IMR-90 (cell line): ENCODE measurements at regions not wholly inside any gene's neighbourhood (a gene's known extent, or its start where the extent isn't known, plus 50 kb on each side); places are given as distances from the start of the nearest gene placed in this dataset.

Experiments used
- ATAC-seq: fragments of 200-7000 bp; cut with Tn5 transposase; 2 replicates; pipeline ENCODE4 v1.9.1; 2020; ENCODE audit warnings: low read depth, mild to moderate bottlenecking, moderate library complexity
- BruUV-seq: library from RNA; stranded (reverse); fragments of 400-500 nt; replicated peaks from 2 replicates; lab custom pipeline; 2021; lab: Mats Ljungman, UMichigan
- CTCF ChIA-PET: fragments of 300-600 bp; formaldehyde crosslinking; extraction: SDS; loops from one replicate; lab custom pipeline; 2021; ENCODE audit warnings: antibody characterized with exemption; lab: Yijun Ruan, JAX
- POLR2A ChIA-PET: fragments of 300-600 bp; sonication (Branson Sonifier 250); formaldehyde crosslinking; loops from one replicate; lab custom pipeline; 2022; ENCODE audit warnings: antibody characterized with exemption; ENCODE audit not compliant: unreplicated experiment; lab: Charles Lee
- DNase-seq: peaks from one replicate; pipeline ENCODE4 v3.0.0; 2013
- H2AFZ ChIP-seq: replicated peaks from 2 replicates; pipeline ENCODE3; 2013; ENCODE audit warnings: low read length, mild to moderate bottlenecking; ENCODE audit not compliant: poor library complexity
- H2AK5ac ChIP-seq: 2 replicates; pipeline ENCODE4 v1.6.1; 2013; ENCODE audit warnings: low read depth, low read length, inconsistent platforms
- H2AK9ac ChIP-seq: replicated peaks from 2 replicates; pipeline ENCODE3; 2013; ENCODE audit warnings: mild to moderate bottlenecking, low read depth, low read length, moderate library complexity; ENCODE audit not compliant: poor library complexity
- H2BK120ac ChIP-seq: 2 replicates; pipeline ENCODE4 v1.6.1; 2013; ENCODE audit warnings: low read depth, low read length, inconsistent platforms
- H2BK15ac ChIP-seq: 3 replicates; pipeline ENCODE4 v1.6.1; 2013; ENCODE audit warnings: low read depth, low read length, inconsistent platforms
- H2BK20ac ChIP-seq: 2 replicates; pipeline ENCODE4 v1.6.1; 2013; ENCODE audit warnings: low read depth, mild to moderate bottlenecking, inconsistent platforms, low read length, moderate library complexity
- H2BK5ac ChIP-seq: 2 replicates; pipeline ENCODE4 v1.6.1; 2013; ENCODE audit warnings: mild to moderate bottlenecking, low read depth, low read length, inconsistent platforms; ENCODE audit not compliant: poor library complexity, severe bottlenecking
- H3K14ac ChIP-seq: replicated peaks from 2 replicates; pipeline ENCODE4 v1.6.1; 2013; ENCODE audit warnings: low read depth, low read length, inconsistent platforms
- H3K18ac ChIP-seq: 2 replicates; pipeline ENCODE4 v1.6.1; 2013; ENCODE audit warnings: low read depth, low read length, control low read depth
- H3K23ac ChIP-seq: 2 replicates; pipeline ENCODE4 v1.6.1; 2013; ENCODE audit warnings: low read depth, low read length, inconsistent platforms
- H3K27ac ChIP-seq: 2 replicates; pipeline ENCODE4 v1.5.1; 2013; ENCODE audit warnings: mild to moderate bottlenecking, control low read depth, low read length; ENCODE audit not compliant: insufficient read depth
- H3K27me3 ChIP-seq: 2 replicates; pipeline ENCODE4 v1.6.1; 2013; ENCODE audit warnings: low read length; ENCODE audit not compliant: control insufficient read depth, insufficient read depth
- H3K36me3 ChIP-seq: 2 replicates; pipeline ENCODE4 v1.6.1; 2013; ENCODE audit warnings: low read length, mixed read lengths; ENCODE audit not compliant: control insufficient read depth, insufficient read depth
- H3K4ac ChIP-seq: 2 replicates; pipeline ENCODE4 v1.6.1; 2013; ENCODE audit warnings: low read depth, low read length, inconsistent platforms
- H3K4me1 ChIP-seq: 2 replicates; pipeline ENCODE4 v1.6.1; 2013; ENCODE audit warnings: low read length, mixed read lengths; ENCODE audit not compliant: control insufficient read depth, insufficient read depth
- H3K4me2 ChIP-seq: 2 replicates; pipeline ENCODE4 v1.6.1; 2013; ENCODE audit warnings: low read depth, mild to moderate bottlenecking, control low read depth, low read length, moderate library complexity
- H3K4me3 ChIP-seq: 2 replicates; pipeline ENCODE4 v1.5.1; 2013; ENCODE audit warnings: low read depth, mild to moderate bottlenecking, control low read depth, low read length, moderate library complexity; ENCODE audit not compliant: insufficient read depth
- H3K56ac ChIP-seq: 2 replicates; pipeline ENCODE4 v1.6.1; 2013; ENCODE audit warnings: low read length, inconsistent platforms; ENCODE audit not compliant: insufficient read depth; ENCODE audit errors: extremely low read depth
- H3K79me1 ChIP-seq, 2 experiments: 2 replicates each; pipeline ENCODE4 v1.6.1; 2013; ENCODE audit warnings: low read length in 2 of 2, inconsistent platforms in 1 of 2, low read depth in 1 of 2
- H3K9ac ChIP-seq: 2 replicates; pipeline ENCODE4 v1.6.1; 2013; ENCODE audit warnings: low read depth, low read length, control low read depth
- H3K9me1 ChIP-seq: 2 replicates; pipeline ENCODE4 v1.6.1; 2013; ENCODE audit warnings: low read length, inconsistent platforms; ENCODE audit not compliant: insufficient read depth
- H3K9me3 ChIP-seq: 2 replicates; pipeline ENCODE4 v1.6.1; 2013; ENCODE audit warnings: low read length; ENCODE audit not compliant: control insufficient read depth, insufficient read depth
- H4K20me1 ChIP-seq: 2 replicates; pipeline ENCODE4 v1.6.1; 2013; ENCODE audit warnings: low read length, inconsistent platforms; ENCODE audit not compliant: insufficient read depth
- H4K5ac ChIP-seq: 2 replicates; pipeline ENCODE4 v1.6.1; 2013; ENCODE audit warnings: mild to moderate bottlenecking, low read depth, low read length, control low read depth
- H4K8ac ChIP-seq, 2 experiments: 2 replicates each; pipeline ENCODE4 v1.6.1; 2013; ENCODE audit warnings: low read depth in 2 of 2, low read length in 2 of 2, control low read depth in 1 of 2, inconsistent platforms in 1 of 2
- H4K91ac ChIP-seq: 2 replicates; pipeline ENCODE4 v1.6.1; 2013; ENCODE audit warnings: low read depth, low read length, inconsistent platforms; ENCODE audit not compliant: insufficient read depth
- BHLHE40 ChIP-seq: fragments of 150-350 bp; IDR thresholded peaks from 2 replicates; pipeline ENCODE4 v1.6.1; 2016; ENCODE audit warnings: mild to moderate bottlenecking, low read depth, low read length
- CHD1 ChIP-seq: IDR thresholded peaks from 2 replicates; pipeline ENCODE4 v1.6.1; 2012; ENCODE audit warnings: low read depth, low read length, improper control_type of control experiment
- MAFK ChIP-seq: IDR thresholded peaks from 2 replicates; pipeline ENCODE4 v1.6.1; 2012; ENCODE audit warnings: low read depth, low read length, improper control_type of control experiment
- MAZ ChIP-seq: IDR thresholded peaks from 2 replicates; pipeline ENCODE4 v1.6.1; 2012; ENCODE audit warnings: low read depth, mild to moderate bottlenecking, low read length, improper control_type of control experiment, moderate library complexity, borderline replicate concordance
- MXI1 ChIP-seq: IDR thresholded peaks from 2 replicates; pipeline ENCODE4 v1.6.1; 2012; ENCODE audit warnings: low read depth, mild to moderate bottlenecking, low read length, moderate library complexity, borderline replicate concordance
- NFE2L2 ChIP-seq: fragments of 150-350 bp; IDR thresholded peaks from 2 replicates; pipeline ENCODE4 v1.6.1; 2016; ENCODE audit warnings: low read depth, mild to moderate bottlenecking, low read length
- POLR2A ChIP-seq: IDR thresholded peaks from 2 replicates; pipeline ENCODE4 v1.6.1; 2012; ENCODE audit warnings: mild to moderate bottlenecking, low read depth, low read length
- RAD21 ChIP-seq: IDR thresholded peaks from 2 replicates; pipeline ENCODE4 v1.6.1; 2012; ENCODE audit warnings: low read length, improper control_type of control experiment
- RFX5 ChIP-seq: IDR thresholded peaks from 2 replicates; pipeline ENCODE4 v1.8.0; 2012; ENCODE audit warnings: low read depth, mild to moderate bottlenecking, low read length, moderate library complexity
- SMC3 ChIP-seq: fragments of 150-350 bp; IDR thresholded peaks from 2 replicates; pipeline ENCODE4 v1.6.1; 2016; ENCODE audit warnings: low read depth, mild to moderate bottlenecking, antibody characterized with exemption, low read length, moderate library complexity
- WGBS, 2 experiments: methylation state at CpG; one replicate each; pipeline versions ENCODE4 v1.1.5 to v1.1.7; 2013; ENCODE audit warnings: missing lambda C conversion rate in 2 of 2; ENCODE audit not compliant: insufficient read length in 1 of 2; ENCODE audit errors: extremely low coverage in 2 of 2; 5-methylcytosine and 5-hydroxymethylcytosine counted together
- dilution Hi-C: fragments of 300-500 bp; cut with HindIII; formaldehyde crosslinking; loops from one replicate; pipeline ENCODE4 v1.14.3; 2018; ENCODE audit warnings: low sequenced_read_pairs; ENCODE audit not compliant: unreplicated experiment
- in situ Hi-C: fragments of 300-500 bp; cut with MboI; formaldehyde crosslinking; loops from 3 replicates; pipeline ENCODE4 v1.14.3; 2019; ENCODE audit warnings: low sequenced_read_pairs, inconsistent platforms, mixed read lengths
- intact Hi-C: fragments of 100-400 bp; cut with micrococcal nuclease; formaldehyde crosslinking; loops from 2 replicates; pipeline ENCODE4 v1.10.0; 2022
- TF ChIP-seq, protein P1 (sequence below): conservative IDR thresholded peaks from 2 replicates; pipeline ENCODE4 v1.5.1; 2012; ENCODE audit warnings: mild to moderate bottlenecking, low read depth, low read length, improper control_type of control experiment
- TF ChIP-seq, protein P2 (sequence below): fragments of 150-350 bp; IDR thresholded peaks from 2 replicates; pipeline ENCODE4 v1.6.1; 2017; ENCODE audit warnings: mild to moderate bottlenecking, antibody characterized with exemption, low read length, low read depth
- TF ChIP-seq, protein P3 (sequence below): fragments of 150-350 bp; IDR thresholded peaks from 2 replicates; pipeline ENCODE4 v1.6.1; 2016; ENCODE audit warnings: low read depth, mild to moderate bottlenecking, low read length, moderate library complexity, borderline replicate concordance

DNA sequence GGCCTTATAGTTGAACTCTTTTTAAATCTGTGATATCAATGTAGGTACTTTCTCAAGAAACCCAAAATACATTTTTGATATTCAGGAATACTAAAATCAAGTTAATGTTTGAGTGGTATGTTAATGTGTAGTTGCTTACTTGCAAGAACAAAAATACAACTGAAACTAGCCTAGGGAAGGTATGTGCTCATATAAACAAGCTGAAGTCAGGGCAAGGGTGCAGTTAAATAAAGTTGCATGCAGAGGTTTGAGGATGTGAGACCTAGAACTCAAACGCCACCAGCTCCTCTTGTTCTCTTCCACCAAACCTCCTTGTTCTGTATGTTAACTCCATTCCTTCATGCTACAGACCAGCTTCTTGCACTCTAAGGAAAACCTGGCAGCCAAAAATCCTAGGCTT, 388.3 kb upstream of the SMIM21 start:
- Histone ChIP-seq H3K27me3 (no peaks in the 10 kb centered on the region), H4K91ac (no peak overlapping the region), H3K23ac (no peak overlapping the region), H3K56ac (no peak overlapping the region), H2AFZ (no peak overlapping the region), H4K5ac (no peak overlapping the region), H3K4me2 (no peak overlapping the region), H2AK5ac (no peak overlapping the region), H4K20me1 (no peaks in the 10 kb centered on the region), H3K27ac (no peak overlapping the region), H2BK20ac (no peak overlapping the region), H3K36me3 (no peaks in the 10 kb centered on the region), H4K8ac (no peak overlapping the region), H3K9ac (no peak overlapping the region), H2AK9ac (no peak overlapping the region), H3K79me1 (no peaks in the 10 kb centered on the region), H3K9me1 (no peaks in the 10 kb centered on the region), H3K9me3 (no peaks in the 10 kb centered on the region), H2BK5ac (no peak overlapping the region), H3K18ac (no peak overlapping the region), H3K14ac (no peak overlapping the region), H3K4me1 (no peaks in the 10 kb centered on the region), H2BK15ac (no peak overlapping the region), H3K4me3 (no peak overlapping the region), H2BK120ac (no peak overlapping the region), H3K4ac (no peak overlapping the region)
- no CpG with 5 or more reads among the region's 1 CpG for WGBS, 2 experiments
- DNase-seq (no peak), ATAC-seq (no peak)
- dilution Hi-C loops (no loop called here), in situ Hi-C loops (no loop called here), intact Hi-C loops (no loop called here)
- ChIA-PET POLR2A (no interaction called here), CTCF (no interaction called here)
- no TSS peak for BruUV-seq
- TF ChIP-seq RAD21 (no peak), CHD1 (no peak), BHLHE40 (no peak), RFX5 (no peak), NFE2L2 (no peak), MAFK (no peak), MXI1 (no peak), MAZ (no peak), SMC3 (no peak), POLR2A (no peak)
- TF ChIP-seq, protein P1, sequence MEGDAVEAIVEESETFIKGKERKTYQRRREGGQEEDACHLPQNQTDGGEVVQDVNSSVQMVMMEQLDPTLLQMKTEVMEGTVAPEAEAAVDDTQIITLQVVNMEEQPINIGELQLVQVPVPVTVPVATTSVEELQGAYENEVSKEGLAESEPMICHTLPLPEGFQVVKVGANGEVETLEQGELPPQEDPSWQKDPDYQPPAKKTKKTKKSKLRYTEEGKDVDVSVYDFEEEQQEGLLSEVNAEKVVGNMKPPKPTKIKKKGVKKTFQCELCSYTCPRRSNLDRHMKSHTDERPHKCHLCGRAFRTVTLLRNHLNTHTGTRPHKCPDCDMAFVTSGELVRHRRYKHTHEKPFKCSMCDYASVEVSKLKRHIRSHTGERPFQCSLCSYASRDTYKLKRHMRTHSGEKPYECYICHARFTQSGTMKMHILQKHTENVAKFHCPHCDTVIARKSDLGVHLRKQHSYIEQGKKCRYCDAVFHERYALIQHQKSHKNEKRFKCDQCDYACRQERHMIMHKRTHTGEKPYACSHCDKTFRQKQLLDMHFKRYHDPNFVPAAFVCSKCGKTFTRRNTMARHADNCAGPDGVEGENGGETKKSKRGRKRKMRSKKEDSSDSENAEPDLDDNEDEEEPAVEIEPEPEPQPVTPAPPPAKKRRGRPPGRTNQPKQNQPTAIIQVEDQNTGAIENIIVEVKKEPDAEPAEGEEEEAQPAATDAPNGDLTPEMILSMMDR, result no peak
- TF ChIP-seq, protein P2, sequence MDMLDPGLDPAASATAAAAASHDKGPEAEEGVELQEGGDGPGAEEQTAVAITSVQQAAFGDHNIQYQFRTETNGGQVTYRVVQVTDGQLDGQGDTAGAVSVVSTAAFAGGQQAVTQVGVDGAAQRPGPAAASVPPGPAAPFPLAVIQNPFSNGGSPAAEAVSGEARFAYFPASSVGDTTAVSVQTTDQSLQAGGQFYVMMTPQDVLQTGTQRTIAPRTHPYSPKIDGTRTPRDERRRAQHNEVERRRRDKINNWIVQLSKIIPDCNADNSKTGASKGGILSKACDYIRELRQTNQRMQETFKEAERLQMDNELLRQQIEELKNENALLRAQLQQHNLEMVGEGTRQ, result no peak
- TF ChIP-seq, protein P3, sequence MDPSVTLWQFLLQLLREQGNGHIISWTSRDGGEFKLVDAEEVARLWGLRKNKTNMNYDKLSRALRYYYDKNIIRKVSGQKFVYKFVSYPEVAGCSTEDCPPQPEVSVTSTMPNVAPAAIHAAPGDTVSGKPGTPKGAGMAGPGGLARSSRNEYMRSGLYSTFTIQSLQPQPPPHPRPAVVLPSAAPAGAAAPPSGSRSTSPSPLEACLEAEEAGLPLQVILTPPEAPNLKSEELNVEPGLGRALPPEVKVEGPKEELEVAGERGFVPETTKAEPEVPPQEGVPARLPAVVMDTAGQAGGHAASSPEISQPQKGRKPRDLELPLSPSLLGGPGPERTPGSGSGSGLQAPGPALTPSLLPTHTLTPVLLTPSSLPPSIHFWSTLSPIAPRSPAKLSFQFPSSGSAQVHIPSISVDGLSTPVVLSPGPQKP, result no peak
